Activated naive CD4-positive, alpha-beta T cell treated with anti-CD3 and anti-CD28 coated beads, Interleukin-2, amount 10 ng/mL, durations not matched to agents 7 days and 5 days (primary cell): ENCODE measurements at regions not wholly inside any gene's neighbourhood (a gene's known extent, or its start where the extent isn't known, plus 50 kb on each side); places are given as distances from the start of the nearest gene placed in this dataset.

Experiments
- CTCF ChIA-PET: fragments of 350-600 bp; sonication (Branson Sonifier 250); formaldehyde crosslinking; loops from one replicate; lab custom pipeline; 2021; ENCODE audit warnings: antibody characterized with exemption; lab: Charles Lee
- DNase-seq: peaks from one replicate; pipeline ENCODE4 v3.0.0-alpha.2; 2020
- H3K27ac Mint-ChIP-seq: one replicate; pipeline ENCODE4 v1.8.0; 2021; ENCODE audit warnings: mild to moderate bottlenecking, moderate library complexity, mixed read lengths
- H3K27me3 Mint-ChIP-seq: one replicate; pipeline ENCODE4 v1.8.0; 2021; ENCODE audit warnings: mild to moderate bottlenecking, mixed read lengths
- H3K36me3 Mint-ChIP-seq: one replicate; pipeline ENCODE4 v1.8.0; 2021; ENCODE audit warnings: mixed read lengths
- H3K4me1 Mint-ChIP-seq: one replicate; pipeline ENCODE4 v1.8.0; 2021; ENCODE audit warnings: mixed read lengths
- H3K4me3 Mint-ChIP-seq: one replicate; pipeline ENCODE4 v1.8.0; 2021; ENCODE audit warnings: mild to moderate bottlenecking, moderate library complexity, mixed read lengths
- H3K9me3 Mint-ChIP-seq: one replicate; pipeline ENCODE4 v1.8.0; 2021; ENCODE audit warnings: mixed read lengths

GRCh38 chr18:28602391-28602790 is 425.5 kb upstream of the CDH2 start:
- no peak overlapping the region for H3K27ac Mint-ChIP-seq
- H3K4me3 Mint-ChIP-seq = no peak overlapping the region
- DNase-seq = no peak
- CTCF ChIA-PET = no interaction called here
- no peaks in the 10 kb centered on the region for H3K4me1 Mint-ChIP-seq
- H3K9me3 Mint-ChIP-seq = peaks cover 6% of the 10 kb centered on the region
- H3K27me3 Mint-ChIP-seq = no peaks in the 10 kb centered on the region
- H3K36me3 Mint-ChIP-seq = no peaks in the 10 kb centered on the region

GRCh38 chr18:28594034-28594433 is 417.1 kb upstream of the CDH2 start:
- no peaks in the 10 kb centered on the region for H3K36me3 Mint-ChIP-seq
- peaks cover 1% of the 10 kb centered on the region for H3K9me3 Mint-ChIP-seq
- CTCF ChIA-PET = no interaction called here
- no peak overlapping the region for H3K4me3 Mint-ChIP-seq
- H3K4me1 Mint-ChIP-seq = no peaks in the 10 kb centered on the region
- DNase-seq = no peak
- no peaks in the 10 kb centered on the region for H3K27me3 Mint-ChIP-seq
- no peak overlapping the region for H3K27ac Mint-ChIP-seq

- H3K27me3 Mint-ChIP-seq = no peaks in the 10 kb centered on the region
- no peak overlapping the region for H3K27ac Mint-ChIP-seq
- H3K36me3 Mint-ChIP-seq = no peaks in the 10 kb centered on the region
Measured at GRCh38 chr18:28588884-28589549, 412.1 kb upstream of the CDH2 start.

GRCh38 chr18:28584731-28585130 is 407.8 kb upstream of the CDH2 start:
- CTCF ChIA-PET = no interaction called here
- H3K4me1 Mint-ChIP-seq = no peaks in the 10 kb centered on the region
- no peak for DNase-seq
- no peak overlapping the region for H3K27ac Mint-ChIP-seq
- peaks cover 4% of the 10 kb centered on the region for H3K9me3 Mint-ChIP-seq
- H3K4me3 Mint-ChIP-seq = no peak overlapping the region
- no peaks in the 10 kb centered on the region for H3K27me3 Mint-ChIP-seq
- H3K36me3 Mint-ChIP-seq = no peaks in the 10 kb centered on the region

More at GRCh38 chr18:28588884-28589549, 412.1 kb upstream of the CDH2 start:
- Mint-ChIP-seq H3K4me1 (no peaks in the 10 kb centered on the region), H3K9me3 (no peaks in the 10 kb centered on the region), H3K4me3 (no peak overlapping the region)
- no peak for DNase-seq
- CTCF ChIA-PET = no interaction called here

- no peaks in the 10 kb centered on the region for H3K27me3 Mint-ChIP-seq
Measured at GRCh38 chr18:28582724-28583123, 405.8 kb upstream of the CDH2 start.

GRCh38 chr18:28581521-28582071 is 404.7 kb upstream of the CDH2 start:
- Mint-ChIP-seq H3K4me3 (no peak overlapping the region), H3K36me3 (no peaks in the 10 kb centered on the region), H3K9me3 (peaks cover 6% of the 10 kb centered on the region), H3K27me3 (no peaks in the 10 kb centered on the region), H3K27ac (no peak overlapping the region), H3K4me1 (no peaks in the 10 kb centered on the region)
- DNase-seq = no peak
- CTCF ChIA-PET = no interaction called here

More at GRCh38 chr18:28582724-28583123, 405.8 kb upstream of the CDH2 start:
- no peaks in the 10 kb centered on the region for H3K4me1 Mint-ChIP-seq
- CTCF ChIA-PET = no interaction called here
- H3K4me3 Mint-ChIP-seq = no peak overlapping the region
- no peaks in the 10 kb centered on the region for H3K36me3 Mint-ChIP-seq
- DNase-seq = no peak
- H3K9me3 Mint-ChIP-seq = peaks cover 6% of the 10 kb centered on the region
- H3K27ac Mint-ChIP-seq = no peak overlapping the region

- Mint-ChIP-seq H3K9me3 (peaks cover 6% of the 10 kb centered on the region), H3K27me3 (no peaks in the 10 kb centered on the region), H3K4me1 (no peaks in the 10 kb centered on the region), H3K4me3 (no peak overlapping the region), H3K27ac (no peak overlapping the region), H3K36me3 (no peaks in the 10 kb centered on the region)
- DNase-seq = no peak
- CTCF ChIA-PET = no interaction called here
Measured at GRCh38 chr18:28576941-28577340, 400.0 kb upstream of the CDH2 start.

GRCh38 chr18:28575123-28575522 is 398.2 kb upstream of the CDH2 start:
- Mint-ChIP-seq H3K9me3 (peaks cover 6% of the 10 kb centered on the region), H3K4me1 (no peaks in the 10 kb centered on the region), H3K4me3 (no peak overlapping the region), H3K27me3 (no peaks in the 10 kb centered on the region), H3K27ac (no peak overlapping the region), H3K36me3 (no peaks in the 10 kb centered on the region)
- no peak for DNase-seq
- CTCF ChIA-PET = no interaction called here

GRCh38 chr18:28574175-28574574 is 397.2 kb upstream of the CDH2 start:
- DNase-seq = no peak
- Mint-ChIP-seq H3K4me1 (no peaks in the 10 kb centered on the region), H3K4me3 (no peak overlapping the region), H3K27me3 (no peaks in the 10 kb centered on the region), H3K36me3 (no peaks in the 10 kb centered on the region), H3K27ac (no peak overlapping the region), H3K9me3 (peaks cover 2% of the 10 kb centered on the region)
- CTCF ChIA-PET = no interaction called here

GRCh38 chr18:28571929-28572328 is 395.0 kb upstream of the CDH2 start:
- Mint-ChIP-seq H3K36me3 (no peaks in the 10 kb centered on the region), H3K4me3 (no peak overlapping the region), H3K27me3 (no peaks in the 10 kb centered on the region), H3K4me1 (no peaks in the 10 kb centered on the region), H3K27ac (no peak overlapping the region), H3K9me3 (peaks cover 2% of the 10 kb centered on the region)
- no peak for DNase-seq
- CTCF ChIA-PET = no interaction called here

GRCh38 chr18:28560331-28560730 is 383.4 kb upstream of the CDH2 start:
- Mint-ChIP-seq H3K4me3 (no peak overlapping the region), H3K27ac (no peak overlapping the region), H3K27me3 (no peaks in the 10 kb centered on the region), H3K9me3 (peaks cover 7% of the 10 kb centered on the region), H3K4me1 (no peaks in the 10 kb centered on the region), H3K36me3 (no peaks in the 10 kb centered on the region)
- CTCF ChIA-PET = no interaction called here
- DNase-seq = no peak

GRCh38 chr18:28559511-28559910 is 382.6 kb upstream of the CDH2 start:
- DNase-seq = no peak
- peaks cover 10% of the 10 kb centered on the region for H3K9me3 Mint-ChIP-seq

GRCh38 chr18:28541934-28542333 is 365.0 kb upstream of the CDH2 start:
- Mint-ChIP-seq H3K27me3 (no peaks in the 10 kb centered on the region), H3K4me1 (no peaks in the 10 kb centered on the region), H3K27ac (no peak overlapping the region), H3K4me3 (no peak overlapping the region), H3K36me3 (no peaks in the 10 kb centered on the region), H3K9me3 (peaks cover 8% of the 10 kb centered on the region)
- CTCF ChIA-PET = no interaction called here
- no peak for DNase-seq

More at GRCh38 chr18:28559511-28559910, 382.6 kb upstream of the CDH2 start:
- H3K27me3 Mint-ChIP-seq = no peaks in the 10 kb centered on the region
- no peaks in the 10 kb centered on the region for H3K4me1 Mint-ChIP-seq
- H3K36me3 Mint-ChIP-seq = no peaks in the 10 kb centered on the region
- CTCF ChIA-PET = no interaction called here
- H3K4me3 Mint-ChIP-seq = no peak overlapping the region
- H3K27ac Mint-ChIP-seq = no peak overlapping the region

- CTCF ChIA-PET = no interaction called here
- Mint-ChIP-seq H3K4me1 (no peaks in the 10 kb centered on the region), H3K27ac (no peak overlapping the region)
Measured at GRCh38 chr18:28541276-28541930, 364.5 kb upstream of the CDH2 start.

GRCh38 chr18:28529644-28530043 is 352.7 kb upstream of the CDH2 start:
- H3K36me3 Mint-ChIP-seq = no peaks in the 10 kb centered on the region
- H3K4me3 Mint-ChIP-seq = no peak overlapping the region
- peaks cover 6% of the 10 kb centered on the region for H3K9me3 Mint-ChIP-seq
- no peak overlapping the region for H3K27ac Mint-ChIP-seq
- CTCF ChIA-PET = no interaction called here
- no peak for DNase-seq
- no peaks in the 10 kb centered on the region for H3K27me3 Mint-ChIP-seq
- H3K4me1 Mint-ChIP-seq = no peaks in the 10 kb centered on the region

More at GRCh38 chr18:28541276-28541930, 364.5 kb upstream of the CDH2 start:
- DNase-seq = no peak
- Mint-ChIP-seq H3K36me3 (no peaks in the 10 kb centered on the region), H3K9me3 (peaks cover 9% of the 10 kb centered on the region), H3K4me3 (no peak overlapping the region), H3K27me3 (no peaks in the 10 kb centered on the region)
